HG02610 (cell line): ENCODE measurements at regions not wholly inside any gene's neighbourhood (a gene's known extent, or its start where the extent isn't known, plus 50 kb on each side); places are given as distances from the start of the nearest gene placed in this dataset.
"Not testable (repeated sequence)": the region's sequence is repeated elsewhere in the genome, so short reads cannot be mapped to it uniquely, and the experiment has no call there.

Experiments
- ATAC-seq: cut with Tn5 transposase; IDR thresholded peaks from one replicate; pipeline ENCODE4 v1.9.1; 2021; ENCODE audit warnings: mild to moderate bottlenecking, moderate library complexity; ENCODE audit not compliant: unreplicated experiment

- no peak for ATAC-seq
These were observed 318.0 kb downstream of the TAF11L14 start for GRCh38 chr5:17952231-17952630.

GRCh38 chr5:17964067-17964466, 329.8 kb downstream of the TAF11L14 start:
- ATAC-seq = no peak

- ATAC-seq = no peak
These were observed 332.6 kb downstream of the TAF11L14 start for GRCh38 chr5:17966640-17967402.

GRCh38 chr5:17976404-17976803, 342.1 kb downstream of the TAF11L14 start:
- ATAC-seq = no peak

GRCh38 chr5:17978954-17979353, 344.7 kb downstream of the TAF11L14 start:
- no peak for ATAC-seq

GRCh38 chr5:17982626-17983025, 348.4 kb downstream of the TAF11L14 start:
- ATAC-seq = not testable (repeated sequence)

- ATAC-seq = no peak
These were observed 354.8 kb downstream of the TAF11L14 start for GRCh38 chr5:17989036-17989435.

- no peak for ATAC-seq
These were observed 355.6 kb downstream of the TAF11L14 start for GRCh38 chr5:17989567-17990563.

- ATAC-seq = no peak
These were observed 357.5 kb downstream of the TAF11L14 start for GRCh38 chr5:17991775-17992174.

- no peak for ATAC-seq
These were observed 358.0 kb downstream of the TAF11L14 start for GRCh38 chr5:17992291-17992690.

GRCh38 chr5:17995997-17996396, 361.7 kb downstream of the TAF11L14 start:
- ATAC-seq = no peak

- ATAC-seq = no peak
These were observed 365.6 kb downstream of the TAF11L14 start for GRCh38 chr5:17999858-18000257.

- ATAC-seq = no peak
These were observed 366.5 kb downstream of the TAF11L14 start for GRCh38 chr5:18000744-18001143.

- no peak for ATAC-seq
These were observed 369.1 kb downstream of the TAF11L14 start for GRCh38 chr5:18003312-18003711.

GRCh38 chr5:18003784-18004183, 369.5 kb downstream of the TAF11L14 start:
- no peak for ATAC-seq

- not testable (repeated sequence) for ATAC-seq
These were observed 372.0 kb downstream of the TAF11L14 start for GRCh38 chr5:18006235-18006634.

- no peak for ATAC-seq
These were observed 374.7 kb downstream of the TAF11L14 start for GRCh38 chr5:18008940-18009339.

- ATAC-seq = no peak
These were observed 375.8 kb downstream of the TAF11L14 start for GRCh38 chr5:18010053-18010452.

- ATAC-seq = no peak
These were observed 384.2 kb downstream of the TAF11L14 start for GRCh38 chr5:18018472-18018871.

GRCh38 chr5:18023275-18023674, 389.0 kb downstream of the TAF11L14 start:
- no peak for ATAC-seq

- ATAC-seq = no peak
These were observed 389.7 kb downstream of the TAF11L14 start for GRCh38 chr5:18023986-18024385.

- no peak for ATAC-seq
These were observed 390.3 kb downstream of the TAF11L14 start for GRCh38 chr5:18024542-18024941.
